ENCODE measurements at regions not wholly inside any gene's neighbourhood (a gene's known extent, or its start where the extent isn't known, plus 50 kb on each side); places are given as distances from the start of the nearest gene placed in this dataset.

- Mint-ChIP-seq H3K27ac (no peak overlapping the region), H3K9me3 (no peaks in the 10 kb centered on the region), H3K36me3 (no peaks in the 10 kb centered on the region), H3K4me3 (no peak overlapping the region), H3K27me3 (peaks cover 2 to 19% (median 12%) of the 10 kb centered on the region in 5 donors), H3K4me1 (no peaks in the 10 kb centered on the region)
- DNase-seq (no peak), ATAC-seq (no peak)
- POLR2A ChIA-PET, result no interaction called here
These were observed 145.7 kb upstream of the LRFN2 start for GRCh38 chr6:40732878-40733277.

- no peaks in the 10 kb centered on the region for H3K36me3 Mint-ChIP-seq
- H3K27ac Mint-ChIP-seq, result no peak overlapping the region
- H3K4me3 Mint-ChIP-seq, result no peak overlapping the region
- no peak for ATAC-seq
- DNase-seq, result no peak
- H3K4me1 Mint-ChIP-seq, result no peaks in the 10 kb centered on the region
- peaks cover 0 to 1% (median 0%) of the 10 kb centered on the region in 5 donors for H3K27me3 Mint-ChIP-seq
- H3K9me3 Mint-ChIP-seq, result no peaks in the 10 kb centered on the region
- POLR2A ChIA-PET, result no interaction called here
These were observed 141.5 kb upstream of the LRFN2 start for GRCh38 chr6:40728643-40729042.

GRCh38 chr6:40727271-40727670 lies 140.1 kb upstream of the LRFN2 start:
- Mint-ChIP-seq H3K36me3 (no peaks in the 10 kb centered on the region), H3K27me3 (no peaks in the 10 kb centered on the region), H3K4me3 (no peak overlapping the region), H3K4me1 (no peaks in the 10 kb centered on the region), H3K9me3 (no peaks in the 10 kb centered on the region), H3K27ac (no peak overlapping the region)
- no peak for DNase-seq
- POLR2A ChIA-PET, result no interaction called here
- no peak for ATAC-seq

GRCh38 chr6:40726853-40727252 lies 139.7 kb upstream of the LRFN2 start:
- H3K27ac Mint-ChIP-seq, result no peak overlapping the region
- no peaks in the 10 kb centered on the region for H3K27me3 Mint-ChIP-seq
- POLR2A ChIA-PET, result no interaction called here
- ATAC-seq (no peak), DNase-seq (no peak)
- H3K9me3 Mint-ChIP-seq, result no peaks in the 10 kb centered on the region
- H3K4me3 Mint-ChIP-seq, result no peak overlapping the region
- H3K36me3 Mint-ChIP-seq, result no peaks in the 10 kb centered on the region
- H3K4me1 Mint-ChIP-seq, result no peaks in the 10 kb centered on the region

- DNase-seq (no peak), ATAC-seq (no peak)
- Mint-ChIP-seq H3K4me1 (peaks cover 0 to 6% (median 3%) of the 10 kb centered on the region in 4 donors), H3K4me3 (no peak overlapping the region), H3K27me3 (no peaks in the 10 kb centered on the region), H3K9me3 (no peaks in the 10 kb centered on the region), H3K27ac (no peak overlapping the region), H3K36me3 (no peaks in the 10 kb centered on the region)
- POLR2A ChIA-PET, result no interaction called here
These were observed 138.2 kb upstream of the LRFN2 start for GRCh38 chr6:40725390-40725789.

- Mint-ChIP-seq H3K27ac (no peak overlapping the region), H3K4me1 (peaks cover 2 to 11% (median 6%) of the 10 kb centered on the region in 4 donors), H3K36me3 (no peaks in the 10 kb centered on the region), H3K27me3 (no peaks in the 10 kb centered on the region), H3K4me3 (no peak overlapping the region), H3K9me3 (no peaks in the 10 kb centered on the region)
- DNase-seq (no peak), ATAC-seq (no peak)
- POLR2A ChIA-PET, result no interaction called here
These were observed 137.7 kb upstream of the LRFN2 start for GRCh38 chr6:40724886-40725285.

GRCh38 chr6:40723967-40724366 lies 136.8 kb upstream of the LRFN2 start:
- no peaks in the 10 kb centered on the region for H3K36me3 Mint-ChIP-seq
- H3K27ac Mint-ChIP-seq, result no peak overlapping the region
- no peak for ATAC-seq
- POLR2A ChIA-PET, result no interaction called here
- H3K27me3 Mint-ChIP-seq, result no peaks in the 10 kb centered on the region
- no peaks in the 10 kb centered on the region for H3K9me3 Mint-ChIP-seq
- peaks cover 7 to 21% (median 14%) of the 10 kb centered on the region in 4 donors for H3K4me1 Mint-ChIP-seq
- no peak overlapping the region for H3K4me3 Mint-ChIP-seq
- DNase-seq, result no peak

- Mint-ChIP-seq H3K9me3 (no peaks in the 10 kb centered on the region), H3K36me3 (no peaks in the 10 kb centered on the region), H3K27me3 (no peaks in the 10 kb centered on the region), H3K4me3 (no peak overlapping the region), H3K27ac (no peak overlapping the region), H3K4me1 (peaks cover 7 to 21% (median 15%) of the 10 kb centered on the region in 4 donors)
- no peak for DNase-seq
- POLR2A ChIA-PET, result no interaction called here
- no peak for ATAC-seq
These were observed 135.5 kb upstream of the LRFN2 start for GRCh38 chr6:40722553-40723258.

- Mint-ChIP-seq H3K4me1 (peaks cover 7 to 21% (median 15%) of the 10 kb centered on the region in 4 donors), H3K9me3 (no peaks in the 10 kb centered on the region), H3K4me3 (no peak overlapping the region), H3K27me3 (no peaks in the 10 kb centered on the region), H3K27ac (no peak overlapping the region), H3K36me3 (no peaks in the 10 kb centered on the region)
- DNase-seq (no peak), ATAC-seq (no peak)
- POLR2A ChIA-PET, result no interaction called here
These were observed 134.9 kb upstream of the LRFN2 start for GRCh38 chr6:40722091-40722490.

GRCh38 chr6:40721271-40721952 lies 134.2 kb upstream of the LRFN2 start:
- Mint-ChIP-seq H3K36me3 (no peaks in the 10 kb centered on the region), H3K4me3 (no peak overlapping the region), H3K27ac (no peak overlapping the region), H3K27me3 (no peaks in the 10 kb centered on the region), H3K9me3 (no peaks in the 10 kb centered on the region), H3K4me1 (peaks cover 7 to 21% (median 15%) of the 10 kb centered on the region in 4 donors)
- no peak for ATAC-seq
- POLR2A ChIA-PET, result no interaction called here
- no peak for DNase-seq

GRCh38 chr6:40720375-40720748 lies 133.2 kb upstream of the LRFN2 start:
- Mint-ChIP-seq H3K4me3 (peak overlapping the region in 1 of 10 donors; percentile 37), H3K27me3 (peaks cover 0 to 5% (median 0%) of the 10 kb centered on the region in 5 donors), H3K4me1 (peaks cover 7 to 27% (median 16%) of the 10 kb centered on the region in 4 donors), H3K9me3 (no peaks in the 10 kb centered on the region), H3K27ac (peak overlapping the region in 2 of 10 donors; percentile 30 to 42), H3K36me3 (no peaks in the 10 kb centered on the region)
- ATAC-seq, result no peak
- POLR2A ChIA-PET, result no interaction called here
- no peak for DNase-seq

- H3K27me3 Mint-ChIP-seq, result peaks cover 0 to 5% (median 0%) of the 10 kb centered on the region in 5 donors
- ATAC-seq (no peak), DNase-seq (no peak)
- H3K4me1 Mint-ChIP-seq, result peaks cover 7 to 27% (median 16%) of the 10 kb centered on the region in 4 donors
- peak overlapping the region in 5 of 10 donors; percentile 2 to 61 (median 36) for H3K27ac Mint-ChIP-seq
- no peaks in the 10 kb centered on the region for H3K36me3 Mint-ChIP-seq
- peak overlapping the region in 5 of 10 donors; percentile 7 to 57 (median 15) for H3K4me3 Mint-ChIP-seq
- POLR2A ChIA-PET, result no interaction called here
- no peaks in the 10 kb centered on the region for H3K9me3 Mint-ChIP-seq
These were observed 132.7 kb upstream of the LRFN2 start for GRCh38 chr6:40719671-40720374.

GRCh38 chr6:40718401-40718800 lies 131.2 kb upstream of the LRFN2 start:
- H3K27ac Mint-ChIP-seq, result no peak overlapping the region
- POLR2A ChIA-PET, result no interaction called here
- no peaks in the 10 kb centered on the region for H3K9me3 Mint-ChIP-seq
- peaks cover 0 to 12% (median 0%) of the 10 kb centered on the region in 5 donors for H3K27me3 Mint-ChIP-seq
- no peak for DNase-seq
- peaks cover 10 to 27% (median 16%) of the 10 kb centered on the region in 4 donors for H3K4me1 Mint-ChIP-seq
- no peaks in the 10 kb centered on the region for H3K36me3 Mint-ChIP-seq
- no peak for ATAC-seq
- no peak overlapping the region for H3K4me3 Mint-ChIP-seq

Data from naive thymus-derived CD8-positive, alpha-beta T cell (primary cell).